NCI-H128 (cell line): ENCODE measurements at regions not wholly inside any gene's neighbourhood (a gene's known extent, or its start where the extent isn't known, plus 50 kb on each side); places are given as distances from the start of the nearest gene placed in this dataset.

ENCODE experiments used
- DNase-seq: peaks from one replicate; lab custom pipeline; 2025; ENCODE audit not compliant: unreplicated experiment; lab: John Stamatoyannopoulos, UW

DNA sequence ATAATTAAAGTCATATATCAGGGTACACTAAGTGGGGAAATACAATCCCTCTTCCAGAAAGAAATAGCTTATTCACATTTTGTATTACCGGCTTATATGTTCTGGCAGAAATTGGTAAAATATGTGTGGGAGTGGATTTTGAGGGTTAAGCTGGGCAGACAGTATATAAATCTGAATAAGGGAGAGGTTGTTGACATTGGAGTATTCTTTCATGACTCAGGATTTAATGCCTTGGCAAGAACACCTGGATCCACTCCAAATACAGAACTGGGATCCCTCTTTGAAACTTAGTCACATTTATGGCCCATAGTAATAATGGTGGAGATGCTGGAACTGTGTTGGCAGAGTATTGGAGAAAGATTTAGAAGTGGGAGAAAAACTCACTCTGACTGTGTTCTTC is 54.3 kb upstream of the TET2 start:
- DNase-seq: no peak

DNA sequence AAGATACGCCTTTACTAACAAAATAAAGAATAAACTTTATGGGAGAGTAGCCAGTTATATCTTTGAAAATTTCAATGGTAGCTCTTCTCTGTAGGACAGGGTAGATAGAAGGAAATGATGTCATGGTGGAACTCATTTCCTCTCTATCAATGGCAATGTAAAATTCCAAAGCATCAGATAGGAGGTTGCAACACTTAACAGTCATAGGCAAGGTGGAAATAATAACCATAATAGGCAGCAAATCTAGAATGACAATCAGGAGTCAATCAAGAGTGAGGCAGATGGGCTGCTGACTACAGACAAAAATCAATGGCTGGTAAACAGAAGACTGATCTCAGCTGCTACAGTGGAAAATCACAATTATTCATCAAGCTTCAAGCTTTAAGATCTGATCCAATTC is 53.9 kb upstream of the TET2 start:
- DNase-seq: no peak

- no peak for DNase-seq
Measured at GRCh38 chr4:105093975-105094374, 52.7 kb upstream of the TET2 start.
